RWPE2 (cell line): ENCODE measurements at regions not wholly inside any gene's neighbourhood (a gene's known extent, or its start where the extent isn't known, plus 50 kb on each side); places are given as distances from the start of the nearest gene placed in this dataset.

Experiments used
- ATAC-seq: fragments of 200-7000 bp; cut with Tn5 transposase; 3 replicates; pipeline ENCODE4 v1.9.1; 2021; ENCODE audit warnings: low read depth
- DNase-seq: peaks from one replicate; pipeline ENCODE4 v3.0.0-alpha.2; 2020; ENCODE audit warnings: low spot score
- H3K27ac ChIP-seq: fragments of 450-650 bp; 2 replicates; pipeline ENCODE4 v1.5.1; 2017; ENCODE audit warnings: mild to moderate bottlenecking; ENCODE audit not compliant: poor library complexity, severe bottlenecking
- H3K27me3 ChIP-seq: fragments of 250-450 bp; sonication (Bioruptor Pico); 2 replicates; pipeline ENCODE4 v1.5.1; 2021; ENCODE audit warnings: mild to moderate bottlenecking, moderate library complexity; ENCODE audit not compliant: insufficient read depth, poor library complexity, severe bottlenecking
- H3K36me3 ChIP-seq: fragments of 250-450 bp; sonication (Bioruptor Pico); 2 replicates; pipeline ENCODE4 v1.5.1; 2020; ENCODE audit warnings: low read depth, mild to moderate bottlenecking, moderate library complexity
- H3K4me1 ChIP-seq: fragments of 250-450 bp; sonication (Bioruptor Pico); 2 replicates; pipeline ENCODE4 v1.5.1; 2021; ENCODE audit warnings: mild to moderate bottlenecking, moderate library complexity; ENCODE audit not compliant: insufficient read depth, poor library complexity, severe bottlenecking
- H3K4me3 ChIP-seq: fragments of 250-450 bp; sonication (Bioruptor Pico); 2 replicates; pipeline ENCODE4 v1.5.1; 2021; ENCODE audit warnings: mild to moderate bottlenecking, moderate library complexity; ENCODE audit not compliant: severe bottlenecking
- H3K9me3 ChIP-seq: fragments of 250-450 bp; sonication (Bioruptor Pico); 2 replicates; pipeline ENCODE4 v1.5.1; 2021; ENCODE audit warnings: mild to moderate bottlenecking, moderate library complexity; ENCODE audit not compliant: severe bottlenecking
- CTCF ChIP-seq: fragments of 450-650 bp; IDR thresholded peaks from one replicate; pipeline ENCODE4 v1.5.1; 2017; ENCODE audit warnings: mild to moderate bottlenecking, moderate library complexity; ENCODE audit not compliant: poor library complexity, severe bottlenecking

GRCh38 chr2:23299476-23300195 is 85.3 kb upstream of the KLHL29 start:
- no peaks in the 10 kb centered on the region for H3K9me3 ChIP-seq
- no peaks in the 10 kb centered on the region for H3K27me3 ChIP-seq
- no peak for TF ChIP-seq CTCF
- H3K4me1 ChIP-seq, result no peaks in the 10 kb centered on the region
- ATAC-seq (no peak), DNase-seq (no peak)
- H3K27ac ChIP-seq, result no peak overlapping the region
- H3K4me3 ChIP-seq, result no peak overlapping the region
- no peaks in the 10 kb centered on the region for H3K36me3 ChIP-seq

- Histone ChIP-seq H3K27me3 (peaks cover 11% of the 10 kb centered on the region), H3K36me3 (no peaks in the 10 kb centered on the region), H3K9me3 (no peaks in the 10 kb centered on the region), H3K4me1 (no peaks in the 10 kb centered on the region), H3K27ac (no peak overlapping the region), H3K4me3 (no peak overlapping the region)
- ATAC-seq (no peak), DNase-seq (no peak)
- TF ChIP-seq CTCF, result no peak
Measured at GRCh38 chr2:23301136-23301535, 83.8 kb upstream of the KLHL29 start.

GRCh38 chr2:23302591-23302990 is 82.4 kb upstream of the KLHL29 start:
- Histone ChIP-seq H3K9me3 (no peaks in the 10 kb centered on the region), H3K27ac (no peak overlapping the region), H3K4me1 (no peaks in the 10 kb centered on the region), H3K27me3 (peaks cover 11% of the 10 kb centered on the region), H3K4me3 (no peak overlapping the region), H3K36me3 (no peaks in the 10 kb centered on the region)
- ATAC-seq (no peak), DNase-seq (no peak)
- TF ChIP-seq CTCF, result no peak

GRCh38 chr2:23306401-23306800 is 78.6 kb upstream of the KLHL29 start:
- DNase-seq, result no peak
- Histone ChIP-seq H3K9me3 (no peaks in the 10 kb centered on the region), H3K4me3 (no peak overlapping the region), H3K27ac (no peak overlapping the region), H3K4me1 (no peaks in the 10 kb centered on the region), H3K36me3 (no peaks in the 10 kb centered on the region), H3K27me3 (peaks cover 11% of the 10 kb centered on the region)
- TF ChIP-seq CTCF, result no peak
- no peak for ATAC-seq

- no peak for DNase-seq
- no peak overlapping the region for H3K4me3 ChIP-seq
- no peak for ATAC-seq
Measured at GRCh38 chr2:23311186-23311585, 73.8 kb upstream of the KLHL29 start.

More at GRCh38 chr2:23311186-23311585, 73.8 kb upstream of the KLHL29 start:
- H3K9me3 ChIP-seq, result no peaks in the 10 kb centered on the region
- H3K27me3 ChIP-seq, result no peaks in the 10 kb centered on the region
- no peak overlapping the region for H3K27ac ChIP-seq
- H3K4me1 ChIP-seq, result no peaks in the 10 kb centered on the region
- no peaks in the 10 kb centered on the region for H3K36me3 ChIP-seq
- no peak for TF ChIP-seq CTCF
